Glomerular endothelial cell (primary cell): ENCODE measurements at regions not wholly inside any gene's neighbourhood (a gene's known extent, or its start where the extent isn't known, plus 50 kb on each side); places are given as distances from the start of the nearest gene placed in this dataset.
A peak's percentile ranks its signal among the peaks of the same experiment; 100 is the strongest.
"Not testable (repeated sequence)": the region's sequence is repeated elsewhere in the genome, so short reads cannot be mapped to it uniquely, and the experiment has no call there.

Experiments
- DNase-seq: peaks from one replicate; pipeline ENCODE4 v3.0.0-alpha.2; 2011; ENCODE audit warnings: low read depth, low spot score; ENCODE audit errors: extremely low read depth

GRCh38 chr7:119228482-119228881 lies 1004.0 kb downstream of the ANKRD7 start:
- no peak for DNase-seq

DNA sequence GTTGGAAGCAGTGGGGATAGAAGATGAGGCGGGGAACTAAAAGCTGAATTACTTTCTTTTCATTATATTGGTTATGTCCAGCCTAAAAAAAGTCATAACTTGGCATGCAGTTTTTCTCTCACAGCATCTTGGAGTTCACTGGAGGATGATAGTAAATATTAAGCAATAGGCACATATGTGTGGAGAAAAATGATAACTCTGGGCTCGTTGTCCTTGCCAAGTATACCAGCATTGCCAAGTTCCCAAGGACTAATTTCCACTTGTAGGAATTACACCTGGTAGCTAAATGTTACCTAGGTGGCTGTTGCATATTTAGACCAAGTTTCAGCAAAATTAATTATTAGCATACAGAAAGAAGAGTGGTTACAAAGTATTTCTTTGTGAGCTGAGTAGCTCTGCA lies 1007.6 kb downstream of the ANKRD7 start:
- no peak for DNase-seq

DNA sequence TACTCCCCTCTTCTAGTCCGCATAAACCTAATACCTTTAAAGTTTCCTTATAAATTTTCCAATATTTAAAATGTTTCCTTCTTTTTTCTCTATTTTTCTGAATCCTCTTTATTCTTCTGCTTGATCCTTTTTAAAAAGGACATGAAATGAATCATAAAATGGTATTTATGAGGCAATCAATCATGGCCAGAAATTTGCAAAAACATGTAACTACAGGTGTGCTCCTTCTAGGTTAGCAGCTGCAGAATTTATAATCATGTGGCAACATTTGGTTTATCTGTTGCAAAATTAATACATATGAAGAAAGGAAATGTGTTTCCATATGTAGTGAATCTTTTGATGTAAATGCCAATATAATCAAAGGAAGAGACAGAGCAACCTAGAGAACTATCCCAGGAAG lies 1008.5 kb downstream of the ANKRD7 start:
- no peak for DNase-seq

DNA sequence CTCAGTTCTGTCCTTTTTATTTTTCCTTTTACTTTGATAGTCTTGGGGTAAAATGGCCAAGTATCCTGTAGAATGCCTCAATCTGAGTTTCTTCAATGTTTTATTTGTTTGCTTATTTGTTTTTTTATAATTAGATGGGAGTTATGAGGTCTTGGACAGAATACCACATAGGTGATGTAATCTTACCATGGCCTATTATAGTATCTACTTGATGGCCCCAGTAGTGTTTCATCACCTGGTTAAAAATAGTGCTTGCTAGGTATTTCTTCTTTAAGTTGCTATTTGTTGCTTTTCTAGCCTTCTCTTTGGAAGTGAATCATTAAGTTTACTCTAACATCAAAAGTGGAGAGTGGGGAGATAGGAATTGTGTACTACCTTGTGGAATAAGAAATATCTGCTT lies 1020.0 kb upstream of the KCND2 start:
- DNase-seq = no peak

DNA sequence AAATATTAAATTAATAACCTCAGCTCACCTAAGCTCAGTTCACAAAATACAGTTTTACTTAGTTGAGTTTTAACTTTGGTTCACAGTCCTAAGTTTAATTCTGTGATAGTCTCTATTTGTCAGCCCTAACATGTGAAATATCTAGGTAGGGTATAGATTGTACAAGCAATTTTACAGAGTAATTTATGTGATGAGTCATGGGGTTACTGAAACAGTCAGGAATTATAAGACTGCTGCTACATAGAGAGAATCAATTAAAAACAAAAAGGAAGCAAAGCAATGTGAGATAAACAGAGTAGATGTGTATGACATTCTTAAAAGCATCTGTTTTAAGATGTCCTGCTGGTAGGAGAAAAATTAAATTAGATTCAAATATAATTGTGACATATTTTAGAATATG lies 1018.2 kb upstream of the KCND2 start:
- DNase-seq = no peak

DNA sequence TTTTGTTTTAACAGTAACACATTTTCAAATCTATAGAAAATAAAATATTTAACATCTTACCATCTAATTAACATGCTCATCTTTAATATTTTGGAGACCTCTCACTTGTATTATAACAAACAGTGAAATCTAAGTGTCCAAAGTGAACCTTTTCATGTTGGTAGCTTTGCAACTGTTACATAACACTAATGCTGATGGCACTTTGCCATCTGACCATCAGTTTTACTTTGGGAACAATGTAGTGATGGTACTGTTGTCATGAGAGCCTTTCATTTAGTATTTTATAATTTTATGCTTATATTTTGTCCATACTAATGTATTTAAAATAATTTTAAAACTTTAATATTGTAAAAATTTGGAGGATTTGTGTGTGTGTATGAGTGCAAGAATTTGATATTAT lies 1017.0 kb upstream of the KCND2 start:
- DNase-seq = no peak

DNA sequence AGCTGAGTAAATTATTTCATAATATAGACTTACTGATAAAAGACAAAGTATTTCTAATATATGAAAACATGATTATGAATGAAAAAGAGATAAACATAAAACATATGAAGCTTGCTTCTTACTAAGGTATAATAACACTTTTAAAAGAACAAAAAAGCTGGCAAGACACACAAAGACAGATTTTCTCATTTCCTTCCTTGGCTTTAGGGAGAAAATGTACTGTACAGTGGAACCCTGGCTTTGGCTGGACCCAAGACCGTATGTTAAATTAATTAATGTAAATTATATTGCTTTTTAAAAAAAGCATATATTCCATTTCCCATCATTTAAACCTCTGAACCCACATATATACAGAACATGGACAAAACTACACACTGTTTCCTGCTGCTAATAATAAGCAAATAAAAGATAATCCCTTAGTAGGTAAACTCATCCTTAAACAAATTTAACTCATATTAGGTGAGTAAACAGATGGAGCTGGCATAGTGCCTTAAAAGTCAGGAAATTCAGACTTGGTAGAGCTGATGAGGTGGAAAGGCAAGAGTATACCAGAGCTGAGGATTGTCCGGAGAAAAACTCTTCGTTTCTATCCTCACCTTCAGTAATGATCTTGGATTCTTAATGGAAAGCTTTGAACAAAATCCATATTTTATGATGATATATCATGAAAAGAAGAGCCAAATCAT lies 1016.4 kb upstream of the KCND2 start:
- DNase-seq = no peak

- not testable (repeated sequence) for DNase-seq
Measured at GRCh38 chr7:119266790-119267189, 1006.2 kb upstream of the KCND2 start.

- peak; percentile 20 for DNase-seq
Measured at GRCh38 chr7:119270045-119270464, 1002.9 kb upstream of the KCND2 start.

DNA sequence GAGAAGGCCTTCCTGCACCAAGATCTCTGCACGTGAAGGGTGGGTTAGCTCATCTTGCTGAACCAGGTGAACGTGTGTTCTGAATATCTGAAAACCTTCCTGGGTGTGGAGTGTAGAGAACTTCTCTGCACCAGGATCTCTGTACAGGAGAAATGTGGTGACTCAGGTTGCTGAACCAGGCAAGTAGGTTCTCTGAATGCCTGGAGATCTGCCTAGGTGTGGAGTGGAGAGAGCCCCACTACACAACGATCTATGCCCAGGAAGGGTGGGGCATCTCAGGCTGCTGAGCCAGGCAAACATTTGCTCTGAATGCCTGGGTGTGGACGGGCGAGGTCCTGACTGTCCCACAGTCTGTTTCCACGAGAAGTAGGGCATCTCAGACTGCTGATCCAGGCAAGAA lies 1002.3 kb upstream of the KCND2 start:
- DNase-seq = no peak

- DNase-seq = no peak
Measured at GRCh38 chr7:119271147-119271779, 1001.7 kb upstream of the KCND2 start.

GRCh38 chr7:119281181-119281846 lies 991.7 kb upstream of the KCND2 start:
- DNase-seq = no peak

DNA sequence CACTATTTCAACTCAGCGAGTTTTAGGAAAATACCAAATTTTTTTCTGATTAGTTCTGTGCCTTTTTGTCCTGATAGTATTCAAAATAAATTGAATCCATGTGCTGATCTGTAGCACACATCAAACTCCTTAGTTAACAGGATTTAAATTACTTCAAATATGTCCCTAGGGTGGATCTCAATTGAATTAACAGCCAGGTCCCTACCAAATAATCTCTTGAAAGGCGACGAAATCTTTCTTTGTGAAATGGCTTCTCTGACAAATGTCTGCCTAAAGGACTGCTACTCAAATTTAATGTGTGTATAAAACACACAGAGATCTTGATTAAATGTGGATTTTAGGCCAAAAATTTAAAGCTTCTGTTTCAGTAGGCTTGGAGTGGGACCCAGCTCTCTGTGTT lies 989.6 kb upstream of the KCND2 start:
- DNase-seq = no peak

GRCh38 chr7:119288416-119288815 lies 984.6 kb upstream of the KCND2 start:
- DNase-seq = no peak

DNA sequence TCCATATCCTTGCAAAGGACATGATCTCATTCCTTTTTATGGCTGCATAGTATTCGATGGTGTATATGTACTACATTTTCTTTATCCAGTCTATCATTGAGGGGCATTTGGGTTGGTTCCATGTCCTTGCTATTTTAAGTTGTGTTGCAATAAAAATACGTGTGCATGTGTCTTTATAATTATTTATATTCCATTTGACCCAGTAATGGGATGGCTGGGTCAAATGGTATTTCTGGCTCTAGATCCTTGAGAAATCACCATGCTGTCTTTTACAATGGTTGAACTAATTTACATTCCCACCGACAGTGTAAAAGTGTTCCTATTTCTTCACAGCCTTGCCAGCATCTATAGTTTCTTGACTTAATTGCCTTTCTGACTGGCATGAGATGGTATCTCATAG lies 972.6 kb upstream of the KCND2 start:
- DNase-seq = not testable (repeated sequence)

GRCh38 chr7:119320316-119320715 lies 952.7 kb upstream of the KCND2 start:
- DNase-seq = no peak

- DNase-seq = no peak
Measured at GRCh38 chr7:119329715-119330114, 943.3 kb upstream of the KCND2 start.

- no peak for DNase-seq
Measured at GRCh38 chr7:119335405-119335804, 937.6 kb upstream of the KCND2 start.

DNA sequence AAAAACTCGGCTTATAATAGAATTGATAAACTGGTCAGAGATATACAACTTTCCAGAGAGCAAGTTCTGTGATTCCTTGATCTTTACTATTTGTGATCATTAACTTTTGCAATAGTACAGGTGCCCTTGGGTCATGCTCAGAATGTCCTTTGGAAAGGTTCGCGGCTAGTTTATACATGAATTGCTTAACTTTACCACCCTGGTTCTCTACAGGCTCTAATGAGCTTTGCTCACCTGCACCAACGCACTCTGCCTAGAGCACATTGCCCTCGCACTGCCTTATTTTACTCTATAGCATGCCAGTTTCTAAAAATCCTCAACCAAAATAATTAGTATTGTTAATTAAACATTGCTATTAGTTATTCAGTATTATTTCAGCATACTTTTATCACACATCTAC lies 931.2 kb upstream of the KCND2 start:
- no peak for DNase-seq

DNA sequence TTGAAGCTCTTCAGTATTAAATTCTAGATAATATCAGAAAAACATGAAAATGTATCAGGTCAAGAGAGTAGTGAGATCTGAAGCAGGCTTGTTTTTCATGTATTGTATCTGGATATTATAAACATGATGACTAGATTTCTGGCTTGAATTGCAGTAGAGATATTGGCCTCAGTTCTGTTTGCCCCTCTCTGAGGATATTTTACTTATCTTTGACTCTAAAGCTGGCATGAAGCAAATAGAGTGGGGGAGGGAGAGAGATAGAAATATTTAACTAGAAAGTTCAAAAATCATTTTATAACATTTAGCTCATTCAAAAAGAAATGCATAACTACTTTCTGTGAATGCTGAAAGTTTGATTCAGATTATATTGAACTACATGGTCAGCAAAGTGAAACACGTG lies 929.7 kb upstream of the KCND2 start:
- DNase-seq = no peak

DNA sequence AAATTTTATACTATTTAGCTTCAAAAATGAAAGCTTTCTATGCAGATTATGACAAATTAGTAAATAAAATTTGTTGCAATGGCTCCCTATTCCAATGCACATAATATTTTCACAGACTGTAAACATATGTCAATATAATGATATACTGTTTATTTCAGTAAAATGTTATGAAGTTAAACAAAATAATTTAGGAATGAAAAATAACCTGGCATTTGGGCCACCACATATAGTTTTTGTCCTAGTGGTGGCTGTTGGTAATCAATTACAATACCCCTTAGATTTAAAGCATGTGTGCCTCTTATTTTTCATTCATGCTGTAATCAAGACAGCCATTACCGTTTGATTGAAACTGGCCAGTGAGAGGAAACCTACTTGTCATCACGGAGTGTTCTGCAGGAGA lies 928.5 kb upstream of the KCND2 start:
- no peak for DNase-seq

GRCh38 chr7:119348491-119348890 lies 924.5 kb upstream of the KCND2 start:
- no peak for DNase-seq
